ENCODE measurements at regions not wholly inside any gene's neighbourhood (a gene's known extent, or its start where the extent isn't known, plus 50 kb on each side); places are given as distances from the start of the nearest gene placed in this dataset.

GRCh38 chr1:69409731-69410456 is 157.8 kb upstream of the LRRC7 start:
- no peak overlapping the region for H3K27ac ChIP-seq
- no peak for TF ChIP-seq CTCF (IDR thresholded peaks at IDR 0.05)
- no peak for TF ChIP-seq ZFX (IDR thresholded peaks at IDR 0.05; ENCODE audit: borderline replicate concordance)

- no peak overlapping the region for H3K27ac ChIP-seq
- TF ChIP-seq ZFX (IDR thresholded peaks at IDR 0.05; ENCODE audit: borderline replicate concordance) (no peak), CTCF (IDR thresholded peaks at IDR 0.05) (no peak)
These were observed 157.3 kb upstream of the LRRC7 start for GRCh38 chr1:69410457-69410850.

- no peak for TF ChIP-seq ZFX (IDR thresholded peaks at IDR 0.05; ENCODE audit: borderline replicate concordance)
- no peak for TF ChIP-seq CTCF (IDR thresholded peaks at IDR 0.05)
- H3K27ac ChIP-seq, result no peak overlapping the region
These were observed 156.8 kb upstream of the LRRC7 start for GRCh38 chr1:69410893-69411292.

GRCh38 chr1:69411617-69412016 is 156.1 kb upstream of the LRRC7 start:
- TF ChIP-seq CTCF (IDR thresholded peaks at IDR 0.05) (no peak), ZFX (IDR thresholded peaks at IDR 0.05; ENCODE audit: borderline replicate concordance) (no peak)
- no peak overlapping the region for H3K27ac ChIP-seq

- no peak for TF ChIP-seq CTCF (IDR thresholded peaks at IDR 0.05)
- TF ChIP-seq ZFX (IDR thresholded peaks at IDR 0.05; ENCODE audit: borderline replicate concordance), result no peak
- no peak overlapping the region for H3K27ac ChIP-seq
These were observed 154.6 kb upstream of the LRRC7 start for GRCh38 chr1:69413129-69413528.

GRCh38 chr1:69414574-69414973 is 153.1 kb upstream of the LRRC7 start:
- no peak overlapping the region for H3K27ac ChIP-seq

More at GRCh38 chr1:69414574-69414973, 153.1 kb upstream of the LRRC7 start:
- TF ChIP-seq ZFX (IDR thresholded peaks at IDR 0.05; ENCODE audit: borderline replicate concordance), result no peak
- TF ChIP-seq CTCF (IDR thresholded peaks at IDR 0.05), result no peak

Measured in 22Rv1 (cell line).